ENCODE measurements at regions not wholly inside any gene's neighbourhood (a gene's known extent, or its start where the extent isn't known, plus 50 kb on each side); places are given as distances from the start of the nearest gene placed in this dataset.

DNA sequence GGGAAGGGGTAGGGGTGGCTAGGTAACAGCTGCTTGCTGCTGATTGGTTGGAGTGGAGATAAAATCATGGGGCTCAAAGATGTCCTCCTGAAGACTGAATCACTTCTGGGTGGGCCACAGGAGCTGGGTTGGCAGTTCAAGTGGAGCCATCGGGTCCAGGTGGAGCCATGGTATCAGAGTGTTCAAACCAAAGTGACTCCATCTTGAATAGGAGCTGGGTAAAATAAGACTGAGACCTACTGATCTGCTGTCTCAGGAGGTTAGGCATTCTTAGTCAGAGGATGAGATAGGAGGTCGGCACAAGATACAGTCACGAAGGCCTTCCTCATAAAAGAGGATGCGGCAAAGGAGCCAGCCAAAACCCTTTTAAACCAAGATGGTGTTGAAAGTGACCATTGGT is 96.5 kb downstream of the RTP4 start (continued):
- TF ChIP-seq, protein P1, sequence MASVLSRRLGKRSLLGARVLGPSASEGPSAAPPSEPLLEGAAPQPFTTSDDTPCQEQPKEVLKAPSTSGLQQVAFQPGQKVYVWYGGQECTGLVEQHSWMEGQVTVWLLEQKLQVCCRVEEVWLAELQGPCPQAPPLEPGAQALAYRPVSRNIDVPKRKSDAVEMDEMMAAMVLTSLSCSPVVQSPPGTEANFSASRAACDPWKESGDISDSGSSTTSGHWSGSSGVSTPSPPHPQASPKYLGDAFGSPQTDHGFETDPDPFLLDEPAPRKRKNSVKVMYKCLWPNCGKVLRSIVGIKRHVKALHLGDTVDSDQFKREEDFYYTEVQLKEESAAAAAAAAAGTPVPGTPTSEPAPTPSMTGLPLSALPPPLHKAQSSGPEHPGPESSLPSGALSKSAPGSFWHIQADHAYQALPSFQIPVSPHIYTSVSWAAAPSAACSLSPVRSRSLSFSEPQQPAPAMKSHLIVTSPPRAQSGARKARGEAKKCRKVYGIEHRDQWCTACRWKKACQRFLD (CRISPR knock-in tag; IDR thresholded peaks at IDR 0.05) = peak; percentile 34; the same call in 1 of the 2 replicates
- TF ChIP-seq ERF (CRISPR knock-in tag; IDR thresholded peaks at IDR 0.05) (peak; percentile 70; the same call in 1 of the 2 replicates), JUN (IDR thresholded peaks at IDR 0.05; ENCODE audit: borderline replicate concordance, low read depth, low read length) (no peak), JUN (CRISPR knock-in tag; IDR thresholded peaks at IDR 0.05; ENCODE audit: borderline replicate concordance) (no peak), POLR3G (IDR thresholded peaks at IDR 0.05; ENCODE audit: extremely low read depth, insufficient read length, insufficient replicate concordance) (no peak), NCOA4 (IDR thresholded peaks at IDR 0.05; ENCODE audit: partially characterized antibody) (no peak), ZNF589 (CRISPR knock-in tag; IDR thresholded peaks at IDR 0.05; ENCODE audit: low read depth) (0 out of 2 replicates have a peak, but pooled peaks have one; percentile 39), TEAD1 (CRISPR knock-in tag; IDR thresholded peaks at IDR 0.05) (0 out of 4 replicates have a peak, but pooled peaks of 1 of the 2 experiments have one; percentile 70), ZSCAN32 (CRISPR knock-in tag; IDR thresholded peaks at IDR 0.05) (no peak), HNRNPH1 (optimal IDR thresholded peaks at IDR 0.05; ENCODE audit: low read depth, low read length) (no peak)
- TF ChIP-seq, protein P2, sequence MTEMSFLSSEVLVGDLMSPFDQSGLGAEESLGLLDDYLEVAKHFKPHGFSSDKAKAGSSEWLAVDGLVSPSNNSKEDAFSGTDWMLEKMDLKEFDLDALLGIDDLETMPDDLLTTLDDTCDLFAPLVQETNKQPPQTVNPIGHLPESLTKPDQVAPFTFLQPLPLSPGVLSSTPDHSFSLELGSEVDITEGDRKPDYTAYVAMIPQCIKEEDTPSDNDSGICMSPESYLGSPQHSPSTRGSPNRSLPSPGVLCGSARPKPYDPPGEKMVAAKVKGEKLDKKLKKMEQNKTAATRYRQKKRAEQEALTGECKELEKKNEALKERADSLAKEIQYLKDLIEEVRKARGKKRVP (CRISPR knock-in tag; IDR thresholded peaks at IDR 0.05) = 0 out of 2 replicates have a peak, but pooled peaks have one; percentile 40
- TF ChIP-seq, protein P3, sequence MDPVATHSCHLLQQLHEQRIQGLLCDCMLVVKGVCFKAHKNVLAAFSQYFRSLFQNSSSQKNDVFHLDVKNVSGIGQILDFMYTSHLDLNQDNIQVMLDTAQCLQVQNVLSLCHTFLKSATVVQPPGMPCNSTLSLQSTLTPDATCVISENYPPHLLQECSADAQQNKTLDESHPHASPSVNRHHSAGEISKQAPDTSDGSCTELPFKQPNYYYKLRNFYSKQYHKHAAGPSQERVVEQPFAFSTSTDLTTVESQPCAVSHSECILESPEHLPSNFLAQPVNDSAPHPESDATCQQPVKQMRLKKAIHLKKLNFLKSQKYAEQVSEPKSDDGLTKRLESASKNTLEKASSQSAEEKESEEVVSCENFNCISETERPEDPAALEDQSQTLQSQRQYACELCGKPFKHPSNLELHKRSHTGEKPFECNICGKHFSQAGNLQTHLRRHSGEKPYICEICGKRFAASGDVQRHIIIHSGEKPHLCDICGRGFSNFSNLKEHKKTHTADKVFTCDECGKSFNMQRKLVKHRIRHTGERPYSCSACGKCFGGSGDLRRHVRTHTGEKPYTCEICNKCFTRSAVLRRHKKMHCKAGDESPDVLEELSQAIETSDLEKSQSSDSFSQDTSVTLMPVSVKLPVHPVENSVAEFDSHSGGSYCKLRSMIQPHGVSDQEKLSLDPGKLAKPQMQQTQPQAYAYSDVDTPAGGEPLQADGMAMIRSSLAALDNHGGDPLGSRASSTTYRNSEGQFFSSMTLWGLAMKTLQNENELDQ (CRISPR knock-in tag; IDR thresholded peaks at IDR 0.05; ENCODE audit: borderline replicate concordance) = no peak
- TF ChIP-seq, protein P4, sequence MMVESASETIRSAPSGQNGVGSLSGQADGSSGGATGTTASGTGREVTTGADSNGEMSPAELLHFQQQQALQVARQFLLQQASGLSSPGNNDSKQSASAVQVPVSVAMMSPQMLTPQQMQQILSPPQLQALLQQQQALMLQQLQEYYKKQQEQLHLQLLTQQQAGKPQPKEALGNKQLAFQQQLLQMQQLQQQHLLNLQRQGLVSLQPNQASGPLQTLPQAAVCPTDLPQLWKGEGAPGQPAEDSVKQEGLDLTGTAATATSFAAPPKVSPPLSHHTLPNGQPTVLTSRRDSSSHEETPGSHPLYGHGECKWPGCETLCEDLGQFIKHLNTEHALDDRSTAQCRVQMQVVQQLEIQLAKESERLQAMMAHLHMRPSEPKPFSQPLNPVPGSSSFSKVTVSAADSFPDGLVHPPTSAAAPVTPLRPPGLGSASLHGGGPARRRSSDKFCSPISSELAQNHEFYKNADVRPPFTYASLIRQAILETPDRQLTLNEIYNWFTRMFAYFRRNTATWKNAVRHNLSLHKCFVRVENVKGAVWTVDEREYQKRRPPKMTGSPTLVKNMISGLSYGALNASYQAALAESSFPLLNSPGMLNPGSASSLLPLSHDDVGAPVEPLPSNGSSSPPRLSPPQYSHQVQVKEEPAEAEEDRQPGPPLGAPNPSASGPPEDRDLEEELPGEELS (CRISPR knock-in tag; IDR thresholded peaks at IDR 0.05; ENCODE audit: borderline replicate concordance) = no peak
- TF ChIP-seq, protein P5, sequence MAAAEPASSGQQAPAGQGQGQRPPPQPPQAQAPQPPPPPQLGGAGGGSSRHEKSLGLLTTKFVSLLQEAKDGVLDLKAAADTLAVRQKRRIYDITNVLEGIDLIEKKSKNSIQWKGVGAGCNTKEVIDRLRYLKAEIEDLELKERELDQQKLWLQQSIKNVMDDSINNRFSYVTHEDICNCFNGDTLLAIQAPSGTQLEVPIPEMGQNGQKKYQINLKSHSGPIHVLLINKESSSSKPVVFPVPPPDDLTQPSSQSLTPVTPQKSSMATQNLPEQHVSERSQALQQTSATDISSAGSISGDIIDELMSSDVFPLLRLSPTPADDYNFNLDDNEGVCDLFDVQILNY (CRISPR knock-in tag; IDR thresholded peaks at IDR 0.05) = no peak
- TF ChIP-seq, protein P6, sequence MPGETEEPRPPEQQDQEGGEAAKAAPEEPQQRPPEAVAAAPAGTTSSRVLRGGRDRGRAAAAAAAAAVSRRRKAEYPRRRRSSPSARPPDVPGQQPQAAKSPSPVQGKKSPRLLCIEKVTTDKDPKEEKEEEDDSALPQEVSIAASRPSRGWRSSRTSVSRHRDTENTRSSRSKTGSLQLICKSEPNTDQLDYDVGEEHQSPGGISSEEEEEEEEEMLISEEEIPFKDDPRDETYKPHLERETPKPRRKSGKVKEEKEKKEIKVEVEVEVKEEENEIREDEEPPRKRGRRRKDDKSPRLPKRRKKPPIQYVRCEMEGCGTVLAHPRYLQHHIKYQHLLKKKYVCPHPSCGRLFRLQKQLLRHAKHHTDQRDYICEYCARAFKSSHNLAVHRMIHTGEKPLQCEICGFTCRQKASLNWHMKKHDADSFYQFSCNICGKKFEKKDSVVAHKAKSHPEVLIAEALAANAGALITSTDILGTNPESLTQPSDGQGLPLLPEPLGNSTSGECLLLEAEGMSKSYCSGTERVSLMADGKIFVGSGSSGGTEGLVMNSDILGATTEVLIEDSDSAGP (CRISPR knock-in tag; IDR thresholded peaks at IDR 0.05) = no peak

All from K562 (cell line).